ENCODE measurements at regions not wholly inside any gene's neighbourhood (a gene's known extent, or its start where the extent isn't known, plus 50 kb on each side); places are given as distances from the start of the nearest gene placed in this dataset.

- no peak for DNase-seq (ENCODE audit: low read depth)
These were observed 395.9 kb upstream of the CDH9 start for GRCh38 chr5:27434335-27434734.

GRCh38 chr5:27414099-27414498 lies 375.7 kb upstream of the CDH9 start:
- no peak for DNase-seq (ENCODE audit: low read depth)

GRCh38 chr5:27412384-27412783 lies 374.0 kb upstream of the CDH9 start:
- DNase-seq (ENCODE audit: low read depth) = no peak

- no peak for DNase-seq (ENCODE audit: low read depth)
These were observed 367.6 kb upstream of the CDH9 start for GRCh38 chr5:27406020-27406419.

GRCh38 chr5:27403243-27403882 lies 365.0 kb upstream of the CDH9 start:
- no peak for DNase-seq (ENCODE audit: low read depth)

GRCh38 chr5:27402828-27403227 lies 364.4 kb upstream of the CDH9 start:
- no peak for DNase-seq (ENCODE audit: low read depth)

- no peak for DNase-seq (ENCODE audit: low read depth)
These were observed 358.6 kb upstream of the CDH9 start for GRCh38 chr5:27396998-27397397.

GRCh38 chr5:27392716-27393115 lies 354.3 kb upstream of the CDH9 start:
- DNase-seq (ENCODE audit: low read depth) = no peak

GRCh38 chr5:27389696-27390095 lies 351.3 kb upstream of the CDH9 start:
- no peak for DNase-seq (ENCODE audit: low read depth)

GRCh38 chr5:27388755-27389154 lies 350.4 kb upstream of the CDH9 start:
- no peak for DNase-seq (ENCODE audit: low read depth)

- DNase-seq (ENCODE audit: low read depth) = no peak
These were observed 349.2 kb upstream of the CDH9 start for GRCh38 chr5:27387535-27388073.

GRCh38 chr5:27381686-27382085 lies 343.3 kb upstream of the CDH9 start:
- no peak for DNase-seq (ENCODE audit: low read depth)

GRCh38 chr5:27377626-27378025 lies 339.2 kb upstream of the CDH9 start:
- DNase-seq (ENCODE audit: low read depth) = no peak

GRCh38 chr5:27353970-27354369 lies 315.6 kb upstream of the CDH9 start:
- no peak for DNase-seq (ENCODE audit: low read depth)

- no peak for DNase-seq (ENCODE audit: low read depth)
These were observed 315.2 kb upstream of the CDH9 start for GRCh38 chr5:27353540-27353939.

GRCh38 chr5:27341342-27341741 lies 303.0 kb upstream of the CDH9 start:
- no peak for DNase-seq (ENCODE audit: low read depth)

GRCh38 chr5:27336817-27337216 lies 298.4 kb upstream of the CDH9 start:
- no peak for DNase-seq (ENCODE audit: low read depth)

- DNase-seq (ENCODE audit: low read depth) = no peak
These were observed 290.1 kb upstream of the CDH9 start for GRCh38 chr5:27328480-27328879.

GRCh38 chr5:27325513-27325912 lies 287.1 kb upstream of the CDH9 start:
- no peak for DNase-seq (ENCODE audit: low read depth)

- DNase-seq (ENCODE audit: low read depth) = no peak
These were observed 280.3 kb upstream of the CDH9 start for GRCh38 chr5:27318701-27319100.

GRCh38 chr5:27316271-27316650 lies 277.9 kb upstream of the CDH9 start:
- DNase-seq (ENCODE audit: low read depth) = no peak

- no peak for DNase-seq (ENCODE audit: low read depth)
These were observed 277.2 kb upstream of the CDH9 start for GRCh38 chr5:27315363-27316270.

GRCh38 chr5:27313549-27313948 lies 275.2 kb upstream of the CDH9 start:
- DNase-seq (ENCODE audit: low read depth) = no peak
